ENCODE measurements at regions not wholly inside any gene's neighbourhood (a gene's known extent, or its start where the extent isn't known, plus 50 kb on each side); places are given as distances from the start of the nearest gene placed in this dataset.

DNA sequence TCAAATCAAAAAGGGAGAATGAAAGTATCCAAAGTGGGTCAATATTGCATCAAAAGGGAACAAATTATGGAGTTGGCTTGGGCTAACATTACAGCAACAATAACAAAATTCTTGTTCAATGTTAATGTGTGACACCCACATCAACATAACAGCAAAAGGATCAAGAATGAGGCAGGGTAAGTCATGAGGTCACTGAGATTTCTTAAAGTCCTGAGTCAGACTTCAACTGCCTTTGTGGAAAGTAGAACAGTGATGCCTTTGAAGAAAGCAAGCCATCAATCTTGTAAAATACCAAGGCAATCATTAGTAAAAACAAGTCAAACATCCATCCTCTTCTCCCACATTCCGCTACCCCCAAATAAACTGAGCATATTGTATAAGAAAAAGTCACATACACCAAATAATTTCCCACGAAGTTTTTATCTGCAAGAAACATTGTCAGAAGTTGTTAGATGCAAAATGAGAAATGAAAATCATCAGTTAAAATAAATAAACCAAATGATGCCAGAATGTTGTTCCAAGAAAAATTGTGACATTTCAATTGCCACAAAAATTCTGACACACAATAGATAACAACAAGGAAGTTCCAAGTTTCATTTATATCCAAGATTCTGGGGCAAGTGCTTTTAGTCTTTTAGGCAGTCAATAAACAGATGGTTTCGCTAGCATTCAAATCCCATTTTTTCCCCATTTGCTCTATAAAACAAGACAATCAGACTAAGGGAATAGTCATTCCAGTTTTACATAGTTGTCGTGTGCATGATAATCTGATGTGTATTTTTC is 216.1 kb upstream of the SETBP1 start:
- TF ChIP-seq KAT7 (CRISPR knock-in tag; IDR thresholded peaks at IDR 0.05; ENCODE audit: borderline replicate concordance) = no peak
- TF ChIP-seq, protein P1, sequence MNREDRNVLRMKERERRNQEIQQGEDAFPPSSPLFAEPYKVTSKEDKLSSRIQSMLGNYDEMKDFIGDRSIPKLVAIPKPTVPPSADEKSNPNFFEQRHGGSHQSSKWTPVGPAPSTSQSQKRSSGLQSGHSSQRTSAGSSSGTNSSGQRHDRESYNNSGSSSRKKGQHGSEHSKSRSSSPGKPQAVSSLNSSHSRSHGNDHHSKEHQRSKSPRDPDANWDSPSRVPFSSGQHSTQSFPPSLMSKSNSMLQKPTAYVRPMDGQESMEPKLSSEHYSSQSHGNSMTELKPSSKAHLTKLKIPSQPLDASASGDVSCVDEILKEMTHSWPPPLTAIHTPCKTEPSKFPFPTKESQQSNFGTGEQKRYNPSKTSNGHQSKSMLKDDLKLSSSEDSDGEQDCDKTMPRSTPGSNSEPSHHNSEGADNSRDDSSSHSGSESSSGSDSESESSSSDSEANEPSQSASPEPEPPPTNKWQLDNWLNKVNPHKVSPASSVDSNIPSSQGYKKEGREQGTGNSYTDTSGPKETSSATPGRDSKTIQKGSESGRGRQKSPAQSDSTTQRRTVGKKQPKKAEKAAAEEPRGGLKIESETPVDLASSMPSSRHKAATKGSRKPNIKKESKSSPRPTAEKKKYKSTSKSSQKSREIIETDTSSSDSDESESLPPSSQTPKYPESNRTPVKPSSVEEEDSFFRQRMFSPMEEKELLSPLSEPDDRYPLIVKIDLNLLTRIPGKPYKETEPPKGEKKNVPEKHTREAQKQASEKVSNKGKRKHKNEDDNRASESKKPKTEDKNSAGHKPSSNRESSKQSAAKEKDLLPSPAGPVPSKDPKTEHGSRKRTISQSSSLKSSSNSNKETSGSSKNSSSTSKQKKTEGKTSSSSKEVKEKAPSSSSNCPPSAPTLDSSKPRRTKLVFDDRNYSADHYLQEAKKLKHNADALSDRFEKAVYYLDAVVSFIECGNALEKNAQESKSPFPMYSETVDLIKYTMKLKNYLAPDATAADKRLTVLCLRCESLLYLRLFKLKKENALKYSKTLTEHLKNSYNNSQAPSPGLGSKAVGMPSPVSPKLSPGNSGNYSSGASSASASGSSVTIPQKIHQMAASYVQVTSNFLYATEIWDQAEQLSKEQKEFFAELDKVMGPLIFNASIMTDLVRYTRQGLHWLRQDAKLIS (CRISPR knock-in tag; IDR thresholded peaks at IDR 0.05; ENCODE audit: borderline replicate concordance) = no peak
